MM.1S (cell line): ENCODE measurements at regions not wholly inside any gene's neighbourhood (a gene's known extent, or its start where the extent isn't known, plus 50 kb on each side); places are given as distances from the start of the nearest gene placed in this dataset.

ENCODE experiments used
- DNase-seq: peaks from one replicate; pipeline ENCODE4 v3.0.0-alpha.2; 2015
- H2AFZ ChIP-seq: fragments of 300-600 bp; sonication (generic); 2 replicates; pipeline ENCODE4 v1.6.0; 2016; ENCODE audit warnings: antibody characterized with exemption, low read length
- H3F3A ChIP-seq: fragments of 300-600 bp; sonication (generic); 2 replicates; pipeline ENCODE4 v1.6.1; 2016; ENCODE audit warnings: mild to moderate bottlenecking, antibody characterized with exemption, low read length, moderate library complexity, mixed read lengths; ENCODE audit not compliant: insufficient read depth
- H3K27ac ChIP-seq: fragments of 300-600 bp; sonication (generic); 2 replicates; pipeline ENCODE4 v1.5.1; 2016; ENCODE audit warnings: mild to moderate bottlenecking, low read length
- H3K27me3 ChIP-seq: fragments of 300-600 bp; sonication (generic); replicated peaks from 2 replicates; pipeline ENCODE4 v1.6.0; 2016; ENCODE audit warnings: low read length; ENCODE audit not compliant: insufficient read depth
- H3K36me3 ChIP-seq: fragments of 300-600 bp; sonication (generic); replicated peaks from 2 replicates; pipeline ENCODE4 v1.6.1; 2016; ENCODE audit warnings: mild to moderate bottlenecking, low read length, mixed read lengths; ENCODE audit not compliant: insufficient read depth
- H3K4me1 ChIP-seq: fragments of 300-600 bp; sonication (generic); 2 replicates; pipeline ENCODE4 v1.6.1; 2016; ENCODE audit warnings: low read length, mixed read lengths
- H3K4me2 ChIP-seq: fragments of 300-600 bp; sonication (generic); 2 replicates; pipeline ENCODE4 v1.6.0; 2016; ENCODE audit warnings: low read depth, low read length
- H3K4me3 ChIP-seq: fragments of 300-600 bp; sonication (generic); 2 replicates; pipeline ENCODE4 v1.5.1; 2016; ENCODE audit warnings: low read length, mixed read lengths
- H3K79me2 ChIP-seq: fragments of 300-600 bp; sonication (generic); 2 replicates; pipeline ENCODE4 v1.6.1; 2016; ENCODE audit warnings: mixed run types, low read length, mixed read lengths
- H3K9ac ChIP-seq: fragments of 300-600 bp; sonication (generic); 2 replicates; pipeline ENCODE4 v1.6.1; 2016; ENCODE audit warnings: low read length, mixed read lengths
- H3K9me2 ChIP-seq: fragments of 300-600 bp; sonication (generic); replicated peaks from 2 replicates; pipeline ENCODE4 v1.6.1; 2016; ENCODE audit warnings: mild to moderate bottlenecking, low read length, mixed read lengths; ENCODE audit not compliant: insufficient read depth
- H3K9me3 ChIP-seq: fragments of 300-600 bp; sonication (generic); replicated peaks from 2 replicates; pipeline ENCODE4 v1.6.1; 2016; ENCODE audit warnings: mild to moderate bottlenecking, low read length, mixed read lengths; ENCODE audit not compliant: insufficient read depth
- H4K20me1 ChIP-seq: fragments of 300-600 bp; sonication (generic); 2 replicates; pipeline ENCODE4 v1.6.1; 2016; ENCODE audit warnings: mild to moderate bottlenecking, low read length, moderate library complexity, mixed read lengths; ENCODE audit not compliant: insufficient read depth
- CTCF ChIP-seq: fragments of 300-600 bp; sonication (generic); IDR thresholded peaks from 2 replicates; pipeline ENCODE4 v1.5.1; 2016; ENCODE audit warnings: antibody characterized with exemption, low read length, mixed read lengths
- EZH2 ChIP-seq: fragments of 300-600 bp; sonication (generic); optimal IDR thresholded peaks from 2 replicates; pipeline ENCODE3; 2017; ENCODE audit warnings: low read depth, mild to moderate bottlenecking, antibody characterized with exemption, low read length, mixed read lengths
- EZH2phosphoT487 ChIP-seq: fragments of 300-600 bp; sonication (generic); IDR thresholded peaks from 2 replicates; pipeline ENCODE4 v1.6.1; 2018; ENCODE audit warnings: antibody characterized with exemption, low read length

DNA sequence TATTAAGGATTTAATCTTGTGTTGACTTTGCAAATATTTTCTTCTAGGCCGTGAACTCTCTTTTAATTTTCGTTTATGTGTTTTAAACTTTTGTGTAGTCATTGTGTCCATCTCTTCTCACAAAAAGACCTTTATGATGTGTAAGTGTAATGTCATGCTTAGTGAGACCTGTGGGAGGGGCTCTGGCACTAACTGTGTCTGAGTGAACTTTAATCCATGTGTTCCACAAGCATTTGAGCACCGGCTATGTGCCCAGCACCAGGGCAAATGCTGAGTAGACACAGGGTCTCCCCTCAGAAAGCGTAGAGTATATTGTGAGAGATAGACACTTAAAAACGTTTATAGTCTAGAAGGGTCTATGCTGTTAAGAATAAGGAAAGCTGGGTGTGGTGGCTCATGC is 272.6 kb upstream of the TUT7 start:
- TF ChIP-seq EZH2phosphoT487 (no peak), EZH2 (no peak), CTCF (no peak)
- H3K4me1 ChIP-seq = no peaks in the 10 kb centered on the region
- no peaks in the 10 kb centered on the region for H4K20me1 ChIP-seq
- no peak overlapping the region for H3K27ac ChIP-seq
- H3K79me2 ChIP-seq = no peaks in the 10 kb centered on the region
- H3K36me3 ChIP-seq = no peaks in the 10 kb centered on the region
- DNase-seq = no peak
- H2AFZ ChIP-seq = no peak overlapping the region
- no peak overlapping the region for H3K4me2 ChIP-seq
- no peaks in the 10 kb centered on the region for H3F3A ChIP-seq
- H3K9me3 ChIP-seq = no peaks in the 10 kb centered on the region
- H3K9ac ChIP-seq = no peak overlapping the region
- no peak overlapping the region for H3K4me3 ChIP-seq
- H3K9me2 ChIP-seq = no peaks in the 10 kb centered on the region
- H3K27me3 ChIP-seq = no peaks in the 10 kb centered on the region

GRCh38 chr9:86624630-86625029 is 270.4 kb upstream of the TUT7 start:
- no peaks in the 10 kb centered on the region for H3K27me3 ChIP-seq

DNA sequence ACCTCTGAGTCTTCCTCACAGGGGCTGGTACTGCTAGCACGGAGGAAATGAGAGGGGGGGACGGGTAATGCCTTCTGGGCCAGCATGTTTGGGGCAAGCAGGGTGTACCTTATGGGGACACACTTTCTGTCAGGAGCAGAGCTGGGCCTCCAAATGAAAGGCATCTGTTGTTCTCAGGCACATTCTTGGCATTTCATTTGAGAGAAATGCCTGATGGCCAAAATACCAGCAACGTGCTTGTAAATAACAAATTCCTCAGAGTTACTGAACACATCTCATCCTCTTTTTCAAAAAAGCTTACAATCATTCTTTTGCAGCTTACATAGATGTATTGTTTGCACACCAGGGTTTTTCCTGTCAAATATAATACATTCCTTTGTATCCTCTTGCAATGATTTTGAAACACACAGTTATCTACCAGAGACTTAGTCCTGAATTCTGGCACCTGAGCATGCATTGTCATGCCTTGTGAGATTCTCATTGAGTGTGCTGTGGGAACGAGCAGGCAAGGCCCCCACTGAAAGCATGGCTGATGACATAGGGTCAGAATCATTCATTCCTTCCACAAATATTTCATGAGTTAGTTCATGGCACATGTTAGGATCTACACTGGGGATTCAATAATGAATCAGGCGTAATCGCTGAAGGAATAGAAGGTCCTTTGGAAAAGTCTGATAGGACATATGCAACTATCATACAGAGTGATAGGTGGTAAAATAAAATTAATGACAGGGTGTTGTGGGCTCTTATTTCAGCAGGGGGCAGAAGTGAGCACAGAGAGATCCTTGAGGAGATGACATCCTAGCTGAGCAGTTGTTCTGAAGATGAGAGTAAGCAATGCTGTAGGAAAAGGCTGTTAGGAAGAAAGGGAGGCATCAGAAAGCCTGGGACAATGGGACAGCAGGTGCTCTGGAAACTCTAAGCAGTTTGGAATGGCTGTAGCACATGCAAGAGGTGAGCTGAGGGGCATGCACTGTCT is 260.9 kb upstream of the TUT7 start:
- H3K9me3 ChIP-seq = no peaks in the 10 kb centered on the region
- no peaks in the 10 kb centered on the region for H3K79me2 ChIP-seq
- no peak overlapping the region for H2AFZ ChIP-seq
- no peak overlapping the region for H3K4me3 ChIP-seq
- no peaks in the 10 kb centered on the region for H3F3A ChIP-seq
- H3K36me3 ChIP-seq = no peaks in the 10 kb centered on the region
- H3K27ac ChIP-seq = no peak overlapping the region
- H3K4me1 ChIP-seq = no peaks in the 10 kb centered on the region
- H3K9ac ChIP-seq = no peak overlapping the region
- TF ChIP-seq CTCF (peak; percentile 21; the same call in 1 of the 2 replicates), EZH2 (no peak), EZH2phosphoT487 (no peak)
- no peak overlapping the region for H3K4me2 ChIP-seq
- DNase-seq = no peak
- H3K27me3 ChIP-seq = no peaks in the 10 kb centered on the region
- H3K9me2 ChIP-seq = no peaks in the 10 kb centered on the region
- H4K20me1 ChIP-seq = no peaks in the 10 kb centered on the region

More at GRCh38 chr9:86624630-86625029, 270.4 kb upstream of the TUT7 start:
- Histone ChIP-seq H3K36me3 (no peaks in the 10 kb centered on the region), H3K9me2 (no peaks in the 10 kb centered on the region), H3K27ac (no peak overlapping the region), H3K4me2 (no peak overlapping the region), H3K9me3 (no peaks in the 10 kb centered on the region), H3F3A (no peaks in the 10 kb centered on the region), H2AFZ (no peak overlapping the region), H3K4me1 (no peaks in the 10 kb centered on the region), H3K79me2 (no peaks in the 10 kb centered on the region), H3K9ac (no peak overlapping the region), H4K20me1 (no peaks in the 10 kb centered on the region), H3K4me3 (no peak overlapping the region)
- no peak for TF ChIP-seq EZH2
- no peak for TF ChIP-seq EZH2phosphoT487
- no peak for TF ChIP-seq CTCF
- no peak for DNase-seq
